Smooth muscle cell (in vitro differentiated cells): ENCODE measurements at regions not wholly inside any gene's neighbourhood (a gene's known extent, or its start where the extent isn't known, plus 50 kb on each side); places are given as distances from the start of the nearest gene placed in this dataset.

Experiments used
- DNase-seq: peaks from one replicate; lab custom pipeline; 2025; ENCODE audit not compliant: unreplicated experiment; lab: John Stamatoyannopoulos, UW
- H2AFZ ChIP-seq: fragments of 200-600 bp; sonication (generic); 2 replicates; pipeline ENCODE4 v1.6.0; 2016; ENCODE audit warnings: antibody characterized with exemption, low read depth, mild to moderate bottlenecking
- H3F3A ChIP-seq: fragments of 200-600 bp; sonication (generic); 2 replicates; pipeline ENCODE4 v1.6.0; 2017; ENCODE audit warnings: antibody characterized with exemption, low read depth
- H3K27ac ChIP-seq: fragments of 200-600 bp; sonication (generic); 2 replicates; pipeline ENCODE4 v1.5.1; 2016; ENCODE audit warnings: low read depth, mild to moderate bottlenecking
- H3K27me3 ChIP-seq: fragments of 200-600 bp; sonication (generic); 2 replicates; pipeline ENCODE4 v1.6.1; 2016; ENCODE audit warnings: low read depth, mild to moderate bottlenecking
- H3K36me3 ChIP-seq: fragments of 200-600 bp; sonication (generic); 2 replicates; pipeline ENCODE4 v1.5.1; 2016; ENCODE audit warnings: low read depth
- H3K4me1 ChIP-seq: fragments of 200-600 bp; sonication (generic); 2 replicates; pipeline ENCODE4 v1.5.1; 2016; ENCODE audit warnings: low read depth
- H3K4me2 ChIP-seq: fragments of 200-600 bp; sonication (generic); 2 replicates; pipeline ENCODE4 v1.6.0; 2016; ENCODE audit warnings: mild to moderate bottlenecking
- H3K4me3 ChIP-seq: fragments of 200-600 bp; sonication (generic); 2 replicates; pipeline ENCODE4 v1.5.1; 2016; ENCODE audit warnings: mild to moderate bottlenecking
- H3K79me2 ChIP-seq: fragments of 200-600 bp; sonication (generic); 2 replicates; pipeline ENCODE4 v1.6.0; 2016; ENCODE audit warnings: low read depth, mild to moderate bottlenecking
- H3K9ac ChIP-seq: fragments of 200-600 bp; sonication (generic); 2 replicates; pipeline ENCODE4 v1.6.0; 2016; ENCODE audit warnings: low read depth
- H3K9me3 ChIP-seq: fragments of 200-600 bp; sonication (generic); replicated peaks from 2 replicates; pipeline ENCODE4 v1.5.1; 2016; ENCODE audit warnings: low read depth
- H4K20me1 ChIP-seq: fragments of 200-600 bp; sonication (generic); 2 replicates; pipeline ENCODE4 v1.6.0; 2016; ENCODE audit warnings: low read depth
- CTCF ChIP-seq: fragments of 200-600 bp; sonication (generic); IDR thresholded peaks from 2 replicates; pipeline ENCODE4 v1.5.1; 2017; ENCODE audit warnings: borderline replicate concordance, mild to moderate bottlenecking, antibody characterized with exemption; ENCODE audit not compliant: insufficient read depth, poor library complexity, severe bottlenecking
- WGBS: methylation state at CpG from one replicate; pipeline ENCODE4 v1.1.7; 2016; ENCODE audit warnings: low lambda C conversion rate; 5-methylcytosine and 5-hydroxymethylcytosine counted together

- H3K27ac ChIP-seq: no peak overlapping the region
- TF ChIP-seq CTCF: no peak
Measured at GRCh38 chr6:134853111-134854055, 96.5 kb downstream of the ALDH8A1 start.

GRCh38 chr6:134851548-134851947 is 98.4 kb downstream of the ALDH8A1 start:
- DNase-seq: no peak
- H3K9ac ChIP-seq: no peak overlapping the region
- no peak overlapping the region for H3K4me3 ChIP-seq
- no peaks in the 10 kb centered on the region for H3K36me3 ChIP-seq
- no peak overlapping the region for H2AFZ ChIP-seq
- no peaks in the 10 kb centered on the region for H3K9me3 ChIP-seq
- H3F3A ChIP-seq: no peaks in the 10 kb centered on the region
- H3K79me2 ChIP-seq: no peaks in the 10 kb centered on the region
- no peak for TF ChIP-seq CTCF
- no peaks in the 10 kb centered on the region for H3K4me1 ChIP-seq
- WGBS: 92% methylated on average over 6 of the region's 6 CpGs
- H3K27ac ChIP-seq: no peak overlapping the region
- no peaks in the 10 kb centered on the region for H4K20me1 ChIP-seq
- no peak overlapping the region for H3K4me2 ChIP-seq
- no peaks in the 10 kb centered on the region for H3K27me3 ChIP-seq

More at GRCh38 chr6:134853111-134854055, 96.5 kb downstream of the ALDH8A1 start:
- H3K4me2 ChIP-seq: no peak overlapping the region
- no peaks in the 10 kb centered on the region for H4K20me1 ChIP-seq
- no peak overlapping the region for H3K9ac ChIP-seq
- no peak overlapping the region for H2AFZ ChIP-seq
- 76% methylated on average over 7 of the region's 7 CpGs for WGBS
- no peaks in the 10 kb centered on the region for H3F3A ChIP-seq
- no peaks in the 10 kb centered on the region for H3K9me3 ChIP-seq
- no peak for DNase-seq
- no peaks in the 10 kb centered on the region for H3K79me2 ChIP-seq
- H3K4me1 ChIP-seq: no peaks in the 10 kb centered on the region
- H3K27me3 ChIP-seq: no peaks in the 10 kb centered on the region
- H3K4me3 ChIP-seq: no peak overlapping the region
- H3K36me3 ChIP-seq: no peaks in the 10 kb centered on the region

GRCh38 chr6:134850721-134851305 is 99.1 kb downstream of the ALDH8A1 start:
- Histone ChIP-seq H3F3A (no peaks in the 10 kb centered on the region), H3K9me3 (no peaks in the 10 kb centered on the region), H3K27ac (no peak overlapping the region), H3K4me2 (no peak overlapping the region), H3K4me3 (no peak overlapping the region), H3K27me3 (no peaks in the 10 kb centered on the region), H3K36me3 (no peaks in the 10 kb centered on the region), H4K20me1 (no peaks in the 10 kb centered on the region), H3K9ac (no peak overlapping the region), H3K4me1 (no peaks in the 10 kb centered on the region), H3K79me2 (no peaks in the 10 kb centered on the region), H2AFZ (no peak overlapping the region)
- no peak for DNase-seq
- WGBS: 69% methylated on average over 11 of the region's 11 CpGs
- TF ChIP-seq CTCF: no peak
